ENCODE measurements at regions not wholly inside any gene's neighbourhood (a gene's known extent, or its start where the extent isn't known, plus 50 kb on each side); places are given as distances from the start of the nearest gene placed in this dataset.

DNA sequence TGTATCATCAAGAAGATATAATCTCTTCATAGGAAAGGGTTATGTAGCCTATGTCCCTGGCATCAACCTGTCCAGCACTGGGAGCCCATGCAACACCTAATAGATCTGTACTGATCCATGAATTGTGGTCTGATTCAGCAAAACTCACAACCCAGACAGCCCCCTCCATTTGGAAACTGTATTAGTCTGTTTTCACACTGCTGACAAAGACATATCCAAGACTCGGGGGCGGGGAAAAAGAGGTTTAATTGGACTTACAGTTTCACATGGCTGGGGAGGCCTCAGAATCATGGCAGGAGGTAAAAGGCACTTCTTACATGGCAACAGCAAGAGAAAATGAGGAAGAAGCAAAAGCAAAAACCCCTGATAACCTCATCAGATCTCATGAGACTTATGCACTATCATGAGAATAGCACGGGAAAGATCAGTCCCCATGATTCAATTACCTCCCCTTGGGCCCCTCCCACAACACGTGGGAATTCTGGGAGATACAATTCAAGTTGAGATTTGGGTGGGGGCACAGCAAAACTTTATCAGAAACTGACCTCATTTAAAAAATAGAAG lies 83.3 kb downstream of the TRIM42 start:
- TF ChIP-seq, protein P1, sequence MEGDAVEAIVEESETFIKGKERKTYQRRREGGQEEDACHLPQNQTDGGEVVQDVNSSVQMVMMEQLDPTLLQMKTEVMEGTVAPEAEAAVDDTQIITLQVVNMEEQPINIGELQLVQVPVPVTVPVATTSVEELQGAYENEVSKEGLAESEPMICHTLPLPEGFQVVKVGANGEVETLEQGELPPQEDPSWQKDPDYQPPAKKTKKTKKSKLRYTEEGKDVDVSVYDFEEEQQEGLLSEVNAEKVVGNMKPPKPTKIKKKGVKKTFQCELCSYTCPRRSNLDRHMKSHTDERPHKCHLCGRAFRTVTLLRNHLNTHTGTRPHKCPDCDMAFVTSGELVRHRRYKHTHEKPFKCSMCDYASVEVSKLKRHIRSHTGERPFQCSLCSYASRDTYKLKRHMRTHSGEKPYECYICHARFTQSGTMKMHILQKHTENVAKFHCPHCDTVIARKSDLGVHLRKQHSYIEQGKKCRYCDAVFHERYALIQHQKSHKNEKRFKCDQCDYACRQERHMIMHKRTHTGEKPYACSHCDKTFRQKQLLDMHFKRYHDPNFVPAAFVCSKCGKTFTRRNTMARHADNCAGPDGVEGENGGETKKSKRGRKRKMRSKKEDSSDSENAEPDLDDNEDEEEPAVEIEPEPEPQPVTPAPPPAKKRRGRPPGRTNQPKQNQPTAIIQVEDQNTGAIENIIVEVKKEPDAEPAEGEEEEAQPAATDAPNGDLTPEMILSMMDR (IDR thresholded peaks at IDR 0.05) = no peak
- no peak for TF ChIP-seq POLR2A (IDR thresholded peaks at IDR 0.05)
